ENCODE measurements at regions not wholly inside any gene's neighbourhood (a gene's known extent, or its start where the extent isn't known, plus 50 kb on each side); places are given as distances from the start of the nearest gene placed in this dataset.

DNA sequence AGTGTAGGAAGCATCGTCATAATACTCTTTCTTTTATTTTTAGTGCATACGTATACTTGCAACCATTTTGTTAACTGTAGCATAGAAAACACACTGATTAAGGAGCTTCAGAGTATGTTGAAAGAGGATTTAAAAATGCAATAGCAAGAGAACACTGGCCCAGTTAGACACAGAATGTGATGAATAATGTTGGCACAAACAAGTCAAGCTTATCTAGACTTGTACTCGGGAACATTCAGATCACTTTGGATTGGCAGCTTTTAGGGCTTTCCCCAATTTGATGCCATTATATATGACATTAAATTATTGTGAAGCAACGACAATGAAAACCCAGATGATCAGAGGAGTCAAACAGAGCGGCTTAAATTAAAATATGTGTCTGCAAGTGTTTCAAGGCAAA, 468.1 kb downstream of the PRKD1 start (continued):
- no peak for TF ChIP-seq NR3C1 (CRISPR knock-in tag; conservative IDR thresholded peaks at IDR 0.05; ENCODE audit: low read depth)
- no peak for TF ChIP-seq SMAD4 (CRISPR knock-in tag; IDR thresholded peaks at IDR 0.05)
- no peak for TF ChIP-seq SMAD3 (CRISPR knock-in tag; IDR thresholded peaks at IDR 0.05; ENCODE audit: borderline replicate concordance)
- TF ChIP-seq USF1 (CRISPR knock-in tag; IDR thresholded peaks at IDR 0.05), result no peak
- no peak for TF ChIP-seq KAT7 (CRISPR knock-in tag; IDR thresholded peaks at IDR 0.05; ENCODE audit: borderline replicate concordance)
- TF ChIP-seq, protein P1, sequence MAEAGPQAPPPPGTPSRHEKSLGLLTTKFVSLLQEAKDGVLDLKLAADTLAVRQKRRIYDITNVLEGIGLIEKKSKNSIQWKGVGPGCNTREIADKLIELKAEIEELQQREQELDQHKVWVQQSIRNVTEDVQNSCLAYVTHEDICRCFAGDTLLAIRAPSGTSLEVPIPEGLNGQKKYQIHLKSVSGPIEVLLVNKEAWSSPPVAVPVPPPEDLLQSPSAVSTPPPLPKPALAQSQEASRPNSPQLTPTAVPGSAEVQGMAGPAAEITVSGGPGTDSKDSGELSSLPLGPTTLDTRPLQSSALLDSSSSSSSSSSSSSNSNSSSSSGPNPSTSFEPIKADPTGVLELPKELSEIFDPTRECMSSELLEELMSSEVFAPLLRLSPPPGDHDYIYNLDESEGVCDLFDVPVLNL (CRISPR knock-in tag; IDR thresholded peaks at IDR 0.05; ENCODE audit: borderline replicate concordance, low read depth), result no peak
- TF ChIP-seq TP53 (CRISPR knock-in tag; IDR thresholded peaks at IDR 0.05), result no peak
- TF ChIP-seq, protein P2, sequence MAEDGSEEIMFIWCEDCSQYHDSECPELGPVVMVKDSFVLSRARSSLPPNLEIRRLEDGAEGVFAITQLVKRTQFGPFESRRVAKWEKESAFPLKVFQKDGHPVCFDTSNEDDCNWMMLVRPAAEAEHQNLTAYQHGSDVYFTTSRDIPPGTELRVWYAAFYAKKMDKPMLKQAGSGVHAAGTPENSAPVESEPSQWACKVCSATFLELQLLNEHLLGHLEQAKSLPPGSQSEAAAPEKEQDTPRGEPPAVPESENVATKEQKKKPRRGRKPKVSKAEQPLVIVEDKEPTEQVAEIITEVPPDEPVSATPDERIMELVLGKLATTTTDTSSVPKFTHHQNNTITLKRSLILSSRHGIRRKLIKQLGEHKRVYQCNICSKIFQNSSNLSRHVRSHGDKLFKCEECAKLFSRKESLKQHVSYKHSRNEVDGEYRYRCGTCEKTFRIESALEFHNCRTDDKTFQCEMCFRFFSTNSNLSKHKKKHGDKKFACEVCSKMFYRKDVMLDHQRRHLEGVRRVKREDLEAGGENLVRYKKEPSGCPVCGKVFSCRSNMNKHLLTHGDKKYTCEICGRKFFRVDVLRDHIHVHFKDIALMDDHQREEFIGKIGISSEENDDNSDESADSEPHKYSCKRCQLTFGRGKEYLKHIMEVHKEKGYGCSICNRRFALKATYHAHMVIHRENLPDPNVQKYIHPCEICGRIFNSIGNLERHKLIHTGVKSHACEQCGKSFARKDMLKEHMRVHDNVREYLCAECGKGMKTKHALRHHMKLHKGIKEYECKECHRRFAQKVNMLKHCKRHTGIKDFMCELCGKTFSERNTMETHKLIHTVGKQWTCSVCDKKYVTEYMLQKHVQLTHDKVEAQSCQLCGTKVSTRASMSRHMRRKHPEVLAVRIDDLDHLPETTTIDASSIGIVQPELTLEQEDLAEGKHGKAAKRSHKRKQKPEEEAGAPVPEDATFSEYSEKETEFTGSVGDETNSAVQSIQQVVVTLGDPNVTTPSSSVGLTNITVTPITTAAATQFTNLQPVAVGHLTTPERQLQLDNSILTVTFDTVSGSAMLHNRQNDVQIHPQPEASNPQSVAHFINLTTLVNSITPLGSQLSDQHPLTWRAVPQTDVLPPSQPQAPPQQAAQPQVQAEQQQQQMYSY (CRISPR knock-in tag; IDR thresholded peaks at IDR 0.05), result no peak
- TF ChIP-seq FOXK1 (CRISPR knock-in tag; IDR thresholded peaks at IDR 0.05), result no peak
- TF ChIP-seq ATF1 (CRISPR knock-in tag; IDR thresholded peaks at IDR 0.05), result no peak

DNA sequence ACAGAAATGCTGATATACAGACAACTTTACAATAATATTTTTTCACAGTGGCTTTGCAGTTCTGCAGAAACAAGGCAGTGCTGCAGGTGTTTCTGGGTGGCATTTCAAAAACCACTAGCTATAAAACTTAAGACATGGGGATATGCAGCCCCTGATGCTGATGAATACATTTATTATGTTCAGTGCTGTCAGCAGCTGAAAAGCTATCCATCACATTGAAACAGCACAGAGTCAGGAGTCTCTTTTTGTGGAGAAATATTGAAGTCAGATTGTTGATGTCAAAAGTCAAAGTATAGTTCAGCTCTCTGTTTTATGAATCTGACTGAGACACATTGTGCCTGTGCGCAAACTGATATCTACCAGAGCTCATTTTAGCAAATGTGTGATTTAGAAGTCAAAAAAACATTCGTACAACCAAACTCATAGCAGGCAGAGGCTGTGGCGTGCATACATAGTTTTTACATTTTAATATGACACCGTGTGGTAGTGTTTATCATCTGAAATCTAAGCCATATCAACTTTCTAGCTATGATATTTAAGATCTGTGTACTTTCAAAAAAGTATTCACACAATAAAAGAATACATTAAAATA, 467.6 kb downstream of the PRKD1 start:
- peaks cover 11% of the 10 kb centered on the region for H3K27me3 Mint-ChIP-seq (ENCODE audit: low read depth)
- H3K4me1 Mint-ChIP-seq, result no peaks in the 10 kb centered on the region
- ATAC-seq (no peak), DNase-seq (ENCODE audit: low spot score) (no peak)
- no peaks in the 10 kb centered on the region for H3K9me3 Mint-ChIP-seq
- H3K36me3 Mint-ChIP-seq, result no peaks in the 10 kb centered on the region
- H3K27ac Mint-ChIP-seq, result no peak overlapping the region
- H3K4me3 Mint-ChIP-seq, result no peak overlapping the region
- CTCF ChIA-PET, result no interaction called here
- POLR2A ChIA-PET, result no interaction called here
- no peak for TF ChIP-seq SOX15 (CRISPR knock-in tag; IDR thresholded peaks at IDR 0.05)
- no peak for TF ChIP-seq NFYB (CRISPR knock-in tag; conservative IDR thresholded peaks at IDR 0.05; ENCODE audit: low read depth)
- TF ChIP-seq JAZF1 (CRISPR knock-in tag; IDR thresholded peaks at IDR 0.05), result no peak
- TF ChIP-seq, protein P3, sequence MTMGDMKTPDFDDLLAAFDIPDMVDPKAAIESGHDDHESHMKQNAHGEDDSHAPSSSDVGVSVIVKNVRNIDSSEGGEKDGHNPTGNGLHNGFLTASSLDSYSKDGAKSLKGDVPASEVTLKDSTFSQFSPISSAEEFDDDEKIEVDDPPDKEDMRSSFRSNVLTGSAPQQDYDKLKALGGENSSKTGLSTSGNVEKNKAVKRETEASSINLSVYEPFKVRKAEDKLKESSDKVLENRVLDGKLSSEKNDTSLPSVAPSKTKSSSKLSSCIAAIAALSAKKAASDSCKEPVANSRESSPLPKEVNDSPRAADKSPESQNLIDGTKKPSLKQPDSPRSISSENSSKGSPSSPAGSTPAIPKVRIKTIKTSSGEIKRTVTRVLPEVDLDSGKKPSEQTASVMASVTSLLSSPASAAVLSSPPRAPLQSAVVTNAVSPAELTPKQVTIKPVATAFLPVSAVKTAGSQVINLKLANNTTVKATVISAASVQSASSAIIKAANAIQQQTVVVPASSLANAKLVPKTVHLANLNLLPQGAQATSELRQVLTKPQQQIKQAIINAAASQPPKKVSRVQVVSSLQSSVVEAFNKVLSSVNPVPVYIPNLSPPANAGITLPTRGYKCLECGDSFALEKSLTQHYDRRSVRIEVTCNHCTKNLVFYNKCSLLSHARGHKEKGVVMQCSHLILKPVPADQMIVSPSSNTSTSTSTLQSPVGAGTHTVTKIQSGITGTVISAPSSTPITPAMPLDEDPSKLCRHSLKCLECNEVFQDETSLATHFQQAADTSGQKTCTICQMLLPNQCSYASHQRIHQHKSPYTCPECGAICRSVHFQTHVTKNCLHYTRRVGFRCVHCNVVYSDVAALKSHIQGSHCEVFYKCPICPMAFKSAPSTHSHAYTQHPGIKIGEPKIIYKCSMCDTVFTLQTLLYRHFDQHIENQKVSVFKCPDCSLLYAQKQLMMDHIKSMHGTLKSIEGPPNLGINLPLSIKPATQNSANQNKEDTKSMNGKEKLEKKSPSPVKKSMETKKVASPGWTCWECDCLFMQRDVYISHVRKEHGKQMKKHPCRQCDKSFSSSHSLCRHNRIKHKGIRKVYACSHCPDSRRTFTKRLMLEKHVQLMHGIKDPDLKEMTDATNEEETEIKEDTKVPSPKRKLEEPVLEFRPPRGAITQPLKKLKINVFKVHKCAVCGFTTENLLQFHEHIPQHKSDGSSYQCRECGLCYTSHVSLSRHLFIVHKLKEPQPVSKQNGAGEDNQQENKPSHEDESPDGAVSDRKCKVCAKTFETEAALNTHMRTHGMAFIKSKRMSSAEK (CRISPR knock-in tag; IDR thresholded peaks at IDR 0.05; ENCODE audit: borderline replicate concordance), result no peak
- no peak for TF ChIP-seq CREB1 (CRISPR knock-in tag; IDR thresholded peaks at IDR 0.05)
- no peak for TF ChIP-seq MLX (CRISPR knock-in tag; IDR thresholded peaks at IDR 0.05)
- no peak for TF ChIP-seq TEAD1 (CRISPR knock-in tag; IDR thresholded peaks at IDR 0.05)
- TF ChIP-seq ZNF232 (CRISPR knock-in tag; IDR thresholded peaks at IDR 0.05), result no peak
- TF ChIP-seq USF2 (CRISPR knock-in tag; IDR thresholded peaks at IDR 0.05), result no peak
- TF ChIP-seq, protein P4, sequence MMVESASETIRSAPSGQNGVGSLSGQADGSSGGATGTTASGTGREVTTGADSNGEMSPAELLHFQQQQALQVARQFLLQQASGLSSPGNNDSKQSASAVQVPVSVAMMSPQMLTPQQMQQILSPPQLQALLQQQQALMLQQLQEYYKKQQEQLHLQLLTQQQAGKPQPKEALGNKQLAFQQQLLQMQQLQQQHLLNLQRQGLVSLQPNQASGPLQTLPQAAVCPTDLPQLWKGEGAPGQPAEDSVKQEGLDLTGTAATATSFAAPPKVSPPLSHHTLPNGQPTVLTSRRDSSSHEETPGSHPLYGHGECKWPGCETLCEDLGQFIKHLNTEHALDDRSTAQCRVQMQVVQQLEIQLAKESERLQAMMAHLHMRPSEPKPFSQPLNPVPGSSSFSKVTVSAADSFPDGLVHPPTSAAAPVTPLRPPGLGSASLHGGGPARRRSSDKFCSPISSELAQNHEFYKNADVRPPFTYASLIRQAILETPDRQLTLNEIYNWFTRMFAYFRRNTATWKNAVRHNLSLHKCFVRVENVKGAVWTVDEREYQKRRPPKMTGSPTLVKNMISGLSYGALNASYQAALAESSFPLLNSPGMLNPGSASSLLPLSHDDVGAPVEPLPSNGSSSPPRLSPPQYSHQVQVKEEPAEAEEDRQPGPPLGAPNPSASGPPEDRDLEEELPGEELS (CRISPR knock-in tag; IDR thresholded peaks at IDR 0.05), result no peak
- TF ChIP-seq CTCF (IDR thresholded peaks at IDR 0.05), result no peak

Measured in WTC11 (cell line).